ENCODE measurements at regions not wholly inside any gene's neighbourhood (a gene's known extent, or its start where the extent isn't known, plus 50 kb on each side); places are given as distances from the start of the nearest gene placed in this dataset.

- DNase-seq: no peak
- Histone ChIP-seq H3K27me3 (ENCODE audit: low read depth) (no peaks in the 10 kb centered on the region), H3K36me3 (no peaks in the 10 kb centered on the region), H3K4me3 (no peak overlapping the region), H3K4me1 (no peaks in the 10 kb centered on the region), H3K9me3 (no peaks in the 10 kb centered on the region), H3K27ac (no peak overlapping the region)
- no peak for TF ChIP-seq CTCF (IDR thresholded peaks at IDR 0.05)
- intact Hi-C loops (cut with DNase I): no loop called here
- no peak for ATAC-seq
Observed at GRCh38 chr7:136688601-136689000, 179.9 kb upstream of the CHRM2 start.

- no peak overlapping the region for H3K27ac ChIP-seq
- H3K4me1 ChIP-seq: no peaks in the 10 kb centered on the region
- H3K4me3 ChIP-seq: no peak overlapping the region
- intact Hi-C loops (cut with DNase I): no loop called here
- H3K9me3 ChIP-seq: no peaks in the 10 kb centered on the region
- ATAC-seq: no peak
- DNase-seq: no peak
- no peaks in the 10 kb centered on the region for H3K36me3 ChIP-seq
- H3K27me3 ChIP-seq (ENCODE audit: low read depth): no peaks in the 10 kb centered on the region
- TF ChIP-seq CTCF (IDR thresholded peaks at IDR 0.05): peak; percentile 48
Observed at GRCh38 chr7:136687693-136688322, 180.6 kb upstream of the CHRM2 start.

GRCh38 chr7:136685501-136686173, 182.8 kb upstream of the CHRM2 start:
- Histone ChIP-seq H3K36me3 (no peaks in the 10 kb centered on the region), H3K27ac (no peak overlapping the region), H3K27me3 (ENCODE audit: low read depth) (no peaks in the 10 kb centered on the region), H3K4me3 (no peak overlapping the region), H3K9me3 (no peaks in the 10 kb centered on the region), H3K4me1 (no peaks in the 10 kb centered on the region)
- DNase-seq: no peak
- no peak for TF ChIP-seq CTCF (IDR thresholded peaks at IDR 0.05)
- intact Hi-C loops (cut with DNase I): no loop called here
- ATAC-seq: no peak

- DNase-seq (no peak), ATAC-seq (no peak)
- Histone ChIP-seq H3K4me3 (no peak overlapping the region), H3K27me3 (ENCODE audit: low read depth) (no peaks in the 10 kb centered on the region), H3K9me3 (peaks cover 5% of the 10 kb centered on the region), H3K27ac (no peak overlapping the region), H3K4me1 (no peaks in the 10 kb centered on the region), H3K36me3 (no peaks in the 10 kb centered on the region)
- no peak for TF ChIP-seq CTCF (IDR thresholded peaks at IDR 0.05)
- intact Hi-C loops (cut with DNase I): no loop called here
Observed at GRCh38 chr7:136677471-136678365, 190.7 kb upstream of the CHRM2 start.

GRCh38 chr7:136667584-136667983, 200.9 kb upstream of the CHRM2 start:
- ATAC-seq (no peak), DNase-seq (no peak)
- Histone ChIP-seq H3K27ac (no peak overlapping the region), H3K27me3 (ENCODE audit: low read depth) (no peaks in the 10 kb centered on the region), H3K36me3 (no peaks in the 10 kb centered on the region), H3K4me3 (no peak overlapping the region), H3K4me1 (no peaks in the 10 kb centered on the region), H3K9me3 (peaks cover 9% of the 10 kb centered on the region)
- TF ChIP-seq CTCF (IDR thresholded peaks at IDR 0.05): no peak
- intact Hi-C loops (cut with DNase I): no loop called here
